ENCODE measurements at regions not wholly inside any gene's neighbourhood (a gene's known extent, or its start where the extent isn't known, plus 50 kb on each side); places are given as distances from the start of the nearest gene placed in this dataset.

GRCh38 chr3:130260918-130261317 is 84.6 kb upstream of the COL6A5 start:
- DNase-seq (ENCODE audit: low read depth in 3 of 3), result no peak

GRCh38 chr3:130263708-130264107 is 81.8 kb upstream of the COL6A5 start:
- DNase-seq (ENCODE audit: low read depth in 3 of 3), result no peak

- DNase-seq (ENCODE audit: low read depth in 3 of 3), result no peak
Observed at GRCh38 chr3:130266817-130267216, 78.7 kb upstream of the COL6A5 start.

DNA sequence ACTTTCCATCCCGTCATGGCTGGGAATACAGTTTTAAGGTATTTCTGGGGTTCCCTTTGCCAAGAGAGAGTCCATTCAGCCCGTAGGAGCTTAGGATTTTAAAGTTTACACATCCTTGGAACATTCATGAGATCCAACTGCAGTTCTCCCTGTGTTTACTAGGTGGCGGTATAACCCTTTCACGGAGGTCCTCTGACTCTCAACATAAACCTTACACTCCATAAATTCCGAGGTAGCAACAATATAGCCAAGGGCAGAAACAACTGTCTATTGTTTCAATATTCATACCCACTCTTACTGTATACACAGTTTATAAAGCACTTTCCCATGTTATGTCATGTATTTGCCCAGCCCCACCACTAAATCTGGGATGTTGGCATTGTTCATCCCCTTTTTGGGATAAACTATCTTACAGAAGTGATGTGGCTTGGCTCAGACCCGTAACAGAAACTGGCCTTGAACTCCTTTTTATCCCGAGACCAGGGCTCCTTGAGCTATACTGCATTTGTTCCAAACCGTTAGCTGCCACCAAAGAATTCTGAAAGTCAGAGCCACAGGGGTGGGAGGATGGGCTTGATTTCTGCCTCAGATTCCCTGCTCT is 69.2 kb upstream of the COL6A5 start:
- no peak for DNase-seq (ENCODE audit: low read depth in 3 of 3)

DNA sequence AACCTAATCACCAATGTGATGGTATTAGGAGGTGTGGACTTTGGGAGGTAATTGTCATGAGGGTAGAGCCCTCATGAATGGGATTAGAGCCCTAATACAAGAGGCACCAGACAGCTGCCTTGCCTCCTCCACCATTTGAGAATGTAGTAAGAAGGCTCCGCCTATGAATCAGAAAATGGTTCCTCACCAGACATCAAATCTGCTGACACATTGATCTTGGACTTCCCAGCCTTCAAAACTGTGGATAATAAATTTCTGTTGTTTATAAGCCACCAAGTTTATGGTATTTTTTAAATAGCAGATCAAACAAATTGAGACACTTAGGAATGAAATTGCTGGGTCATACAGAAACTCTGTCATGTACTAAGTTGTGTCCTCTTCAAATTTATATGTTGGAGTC is 56.8 kb upstream of the COL6A5 start:
- DNase-seq (ENCODE audit: low read depth in 3 of 3), result no peak

DNA sequence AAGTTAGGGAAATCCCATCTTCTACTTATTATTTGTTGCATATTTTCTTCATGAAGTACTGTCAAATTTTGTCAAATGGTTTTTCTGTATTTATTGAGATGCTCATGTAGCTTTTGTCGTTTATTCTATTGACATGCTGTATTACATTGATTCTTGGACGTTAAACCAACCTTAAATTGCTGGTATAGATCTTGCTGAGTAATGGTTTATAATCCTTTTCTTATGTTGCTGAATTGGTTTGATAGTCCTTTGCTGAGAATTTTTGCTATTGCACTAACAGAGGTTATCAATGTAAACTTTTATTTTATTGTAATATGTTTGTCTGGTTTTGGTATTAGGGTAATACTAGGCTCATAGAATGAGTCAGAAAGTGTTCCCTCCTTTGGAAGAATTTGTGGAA is 54.3 kb upstream of the COL6A5 start:
- no peak for DNase-seq (ENCODE audit: low read depth in 3 of 3)

- no peak for DNase-seq (ENCODE audit: low read depth in 3 of 3)
Observed at GRCh38 chr3:130293247-130293646, 52.2 kb upstream of the COL6A5 start.
